Stimulated activated CD4-positive, alpha-beta T cell treated with anti-CD3 and anti-CD28 coated beads, Interleukin-2, amount 100 ng/mL, for 4 hours (primary cell): ENCODE measurements at regions not wholly inside any gene's neighbourhood (a gene's known extent, or its start where the extent isn't known, plus 50 kb on each side); places are given as distances from the start of the nearest gene placed in this dataset.
"Not testable (repeated sequence)": the region's sequence is repeated elsewhere in the genome, so short reads cannot be mapped to it uniquely, and the experiment has no call there.

ENCODE experiments used
- DNase-seq: peaks from one replicate; pipeline ENCODE4 v3.0.0-alpha.2; 2020; ENCODE audit warnings: low read depth

DNA sequence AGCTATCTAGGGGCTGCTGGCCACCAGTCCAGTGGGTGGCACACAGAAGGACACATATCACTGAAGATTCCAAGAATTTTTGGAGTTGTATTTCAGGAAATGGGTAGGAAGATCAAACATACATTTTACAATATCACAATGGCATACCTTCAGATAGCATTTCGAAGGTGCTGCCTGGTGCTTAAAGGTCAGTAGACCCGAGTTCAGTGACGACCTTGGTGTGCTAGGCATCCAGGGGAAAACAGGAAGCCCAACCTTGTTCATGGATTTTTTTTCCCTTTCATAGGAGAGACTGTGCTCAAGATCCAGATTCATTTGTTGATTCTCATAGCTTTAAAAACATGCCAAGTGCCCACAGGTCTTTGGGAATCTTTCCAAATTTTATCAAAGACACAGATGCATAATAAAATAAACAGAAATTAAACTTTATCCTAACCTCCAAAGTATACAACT, 51.0 kb upstream of the RCBTB2 start:
- no peak for DNase-seq

DNA sequence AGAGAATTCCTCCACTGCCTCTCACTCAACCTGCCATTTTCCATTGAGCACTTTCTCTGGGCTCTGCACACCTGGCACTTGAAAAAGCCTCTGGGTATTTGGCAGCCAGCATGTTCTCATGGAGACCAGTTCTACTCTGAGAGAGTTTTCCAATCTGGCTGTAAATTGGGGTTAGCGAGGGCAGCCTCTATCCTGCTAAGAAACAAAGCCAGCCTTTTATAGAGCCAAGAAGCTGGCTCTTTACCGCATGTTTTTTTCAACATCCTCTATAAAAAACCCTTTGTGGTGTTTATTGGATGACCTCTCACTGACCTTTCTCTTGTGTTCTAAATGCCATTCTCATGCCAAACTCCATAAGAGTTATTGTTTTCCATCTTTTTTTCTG, 52.6 kb upstream of the RCBTB2 start:
- no peak for DNase-seq

DNA sequence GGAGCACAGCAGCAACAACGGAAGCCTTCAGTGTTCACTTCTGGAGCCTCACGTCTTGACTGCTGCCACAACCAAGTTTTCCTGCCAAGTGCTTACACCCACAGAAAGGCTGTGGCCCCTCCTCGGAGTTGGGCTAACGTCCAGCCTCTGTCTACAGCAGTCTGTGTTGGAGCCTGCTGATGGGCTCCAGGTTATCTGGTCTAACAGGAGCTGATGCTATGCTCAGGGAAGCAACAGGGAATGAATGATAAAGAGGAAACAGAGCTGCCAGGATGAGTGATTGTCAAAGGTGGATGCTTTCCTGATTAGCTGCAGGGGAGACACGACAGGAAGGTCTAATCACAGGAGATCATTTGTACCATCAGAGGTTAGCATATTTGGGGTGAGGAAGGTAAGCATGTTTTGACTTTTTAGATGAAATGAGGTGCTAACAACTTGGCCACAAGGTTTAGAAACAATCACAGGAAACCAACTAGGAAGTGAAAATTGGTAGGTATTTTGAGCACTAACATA, 53.8 kb upstream of the RCBTB2 start:
- DNase-seq, result no peak

DNA sequence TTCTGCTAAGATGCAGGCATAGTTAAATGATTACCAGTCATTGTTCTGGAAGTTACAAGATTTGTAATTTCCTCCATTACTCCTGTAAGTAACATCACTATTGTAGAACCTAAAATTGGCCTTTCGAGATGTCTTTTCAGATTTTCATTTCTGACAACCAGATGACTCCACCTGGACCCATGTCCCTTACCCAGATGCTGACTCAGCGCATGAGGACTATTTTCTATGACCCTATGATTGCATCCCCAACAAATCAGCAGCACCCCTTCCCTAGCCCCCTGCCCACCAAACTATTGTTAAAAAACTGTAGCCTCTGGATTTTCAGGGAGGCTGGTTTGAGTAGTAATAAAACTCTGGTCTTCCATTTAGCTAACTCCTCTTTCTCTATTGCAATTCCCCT, 55.2 kb upstream of the RCBTB2 start:
- DNase-seq, result no peak

DNA sequence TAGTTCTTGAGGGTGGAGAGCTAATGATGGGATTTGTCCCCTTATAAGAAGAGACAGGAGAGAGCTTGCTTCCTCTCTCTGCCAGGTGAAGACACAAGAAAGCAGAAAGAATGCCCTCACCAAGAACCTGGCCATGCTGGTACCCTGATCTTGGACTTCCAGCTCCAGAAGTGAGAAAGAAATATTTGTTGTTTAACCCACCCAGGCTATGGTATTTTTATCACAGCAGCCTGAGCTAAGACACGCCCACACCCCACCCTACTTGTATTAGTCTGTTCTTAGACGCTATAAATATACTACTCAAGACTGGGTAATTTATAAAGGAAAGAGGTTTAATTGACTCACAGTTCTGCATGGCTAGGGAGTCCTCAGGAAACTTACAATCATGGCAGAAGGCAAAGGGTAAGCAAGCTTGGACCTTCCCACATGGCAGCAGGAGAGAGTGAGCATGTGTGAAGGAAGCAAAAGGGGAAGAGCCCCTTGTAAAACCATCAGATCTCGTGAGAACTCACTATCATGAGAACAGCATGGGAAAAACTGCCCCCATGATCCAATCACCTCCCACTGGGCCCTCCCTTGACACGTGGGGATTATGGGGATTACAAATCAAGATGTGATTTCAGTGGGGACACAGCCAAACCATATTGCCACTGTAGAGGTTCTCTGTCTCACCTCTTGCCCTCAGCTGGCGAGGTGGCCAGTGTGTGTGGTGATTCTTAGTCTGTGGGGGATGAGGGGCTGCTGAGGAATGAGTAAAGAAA, 57.4 kb upstream of the RCBTB2 start:
- DNase-seq, result no peak

DNA sequence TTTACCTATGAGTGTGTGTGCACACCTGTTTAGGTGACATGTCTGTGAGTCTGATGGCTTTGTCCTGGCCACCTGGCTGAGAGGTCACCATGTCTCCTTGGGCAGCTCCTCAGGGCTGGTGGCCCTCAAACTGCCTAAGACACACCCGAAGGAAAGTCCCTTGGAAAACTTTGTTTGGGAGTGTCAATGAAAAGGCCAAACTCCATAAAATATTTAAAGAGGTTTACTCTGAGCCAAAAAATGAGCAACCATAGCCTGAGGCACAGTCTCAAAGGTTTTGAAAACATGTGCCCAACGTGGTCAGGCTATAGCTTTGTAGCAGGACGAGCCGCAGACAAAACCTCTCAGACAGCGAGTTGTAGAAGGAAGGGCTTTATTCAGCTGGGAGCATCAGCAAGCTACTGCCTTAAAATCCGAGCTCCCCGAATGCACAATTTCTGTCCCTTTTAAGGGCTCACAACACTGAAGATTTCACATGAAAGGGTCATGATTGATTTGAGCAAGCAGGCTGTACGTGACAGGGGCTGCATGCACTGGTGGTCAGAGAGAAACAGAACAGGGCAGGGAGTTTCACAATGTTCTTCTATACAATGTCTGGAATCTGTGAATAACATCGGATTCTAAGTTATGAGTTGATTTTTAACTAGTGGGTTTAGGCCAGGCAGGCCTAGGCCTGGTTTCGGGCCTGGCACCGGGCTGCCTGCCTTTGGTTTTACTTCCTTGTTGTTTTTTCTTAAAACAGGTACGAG, 58.4 kb upstream of the RCBTB2 start:
- not testable (repeated sequence) for DNase-seq

DNA sequence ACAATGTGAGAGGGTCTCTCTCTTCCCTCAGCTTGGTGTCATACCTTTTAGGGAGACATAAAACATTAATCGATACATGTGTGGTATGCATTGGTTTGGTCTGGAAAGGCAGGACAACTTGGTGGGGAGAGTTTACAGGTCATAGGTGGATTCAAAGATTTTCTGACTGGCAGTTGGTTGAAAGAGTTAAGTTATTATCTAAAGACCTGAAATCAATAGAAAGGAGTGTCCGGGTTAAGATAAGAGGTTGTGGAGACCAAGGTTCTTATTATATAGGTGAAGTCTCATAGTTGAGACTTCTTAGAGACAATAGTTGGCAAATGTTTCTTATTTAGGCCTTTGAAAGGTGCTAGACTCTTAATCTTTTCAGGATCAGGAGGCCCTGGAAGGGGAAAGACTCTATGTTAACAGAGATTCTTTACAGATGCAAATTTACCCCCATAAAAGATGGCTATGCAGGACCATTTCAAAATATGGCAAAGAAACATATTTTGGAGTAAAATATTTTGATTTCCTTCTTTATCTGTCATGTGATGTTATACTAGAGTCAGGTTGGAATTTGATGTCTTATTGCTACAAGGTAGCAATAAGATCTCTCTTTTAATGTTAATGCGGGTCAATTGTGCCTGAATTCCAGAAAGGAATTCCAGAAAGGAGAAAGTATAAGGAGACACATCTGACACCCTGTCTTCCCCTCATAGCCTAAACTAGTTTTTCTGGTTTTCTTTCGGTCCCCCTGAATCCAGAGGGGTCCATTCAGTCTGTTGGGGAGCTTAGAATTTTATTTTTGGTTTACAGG, 59.2 kb upstream of the RCBTB2 start:
- no peak for DNase-seq

DNA sequence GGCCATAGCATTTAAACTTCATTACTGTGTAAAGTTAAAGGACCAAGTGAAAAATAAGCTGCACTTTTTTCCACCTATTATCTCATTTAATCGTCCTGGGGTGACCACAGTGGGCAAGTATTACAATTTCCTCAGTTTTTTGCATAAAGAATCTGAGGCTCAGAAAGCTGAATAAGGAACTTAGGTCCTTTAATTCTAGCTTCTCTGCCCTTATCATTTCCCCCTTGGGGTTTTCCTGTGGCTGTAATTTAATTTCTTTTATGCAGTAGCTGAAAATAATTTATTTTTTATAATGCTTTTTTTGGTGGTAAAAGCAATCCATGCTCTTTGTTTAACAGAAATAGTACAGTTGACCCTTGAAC, 59.8 kb upstream of the RCBTB2 start:
- no peak for DNase-seq

DNA sequence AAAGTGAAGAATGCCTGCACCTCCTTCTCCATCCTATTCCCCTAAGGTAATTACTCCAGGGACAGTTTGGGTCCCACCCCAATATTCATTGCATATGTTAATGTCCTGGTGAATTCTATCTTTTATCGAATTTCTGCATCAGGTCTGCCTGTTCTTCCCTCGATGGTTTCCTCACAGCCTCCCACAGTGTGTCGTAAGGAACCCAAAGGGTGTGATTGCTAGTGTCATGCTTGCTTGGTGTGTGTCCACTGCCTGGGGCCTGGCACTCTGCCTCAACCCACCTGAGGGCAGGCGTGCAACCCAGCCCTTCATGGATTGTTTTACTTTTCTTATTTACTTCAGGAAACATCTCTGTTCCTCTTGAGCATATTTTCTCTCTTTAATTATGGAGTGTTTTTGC, 60.2 kb upstream of the CYSLTR2 start:
- no peak for DNase-seq

DNA sequence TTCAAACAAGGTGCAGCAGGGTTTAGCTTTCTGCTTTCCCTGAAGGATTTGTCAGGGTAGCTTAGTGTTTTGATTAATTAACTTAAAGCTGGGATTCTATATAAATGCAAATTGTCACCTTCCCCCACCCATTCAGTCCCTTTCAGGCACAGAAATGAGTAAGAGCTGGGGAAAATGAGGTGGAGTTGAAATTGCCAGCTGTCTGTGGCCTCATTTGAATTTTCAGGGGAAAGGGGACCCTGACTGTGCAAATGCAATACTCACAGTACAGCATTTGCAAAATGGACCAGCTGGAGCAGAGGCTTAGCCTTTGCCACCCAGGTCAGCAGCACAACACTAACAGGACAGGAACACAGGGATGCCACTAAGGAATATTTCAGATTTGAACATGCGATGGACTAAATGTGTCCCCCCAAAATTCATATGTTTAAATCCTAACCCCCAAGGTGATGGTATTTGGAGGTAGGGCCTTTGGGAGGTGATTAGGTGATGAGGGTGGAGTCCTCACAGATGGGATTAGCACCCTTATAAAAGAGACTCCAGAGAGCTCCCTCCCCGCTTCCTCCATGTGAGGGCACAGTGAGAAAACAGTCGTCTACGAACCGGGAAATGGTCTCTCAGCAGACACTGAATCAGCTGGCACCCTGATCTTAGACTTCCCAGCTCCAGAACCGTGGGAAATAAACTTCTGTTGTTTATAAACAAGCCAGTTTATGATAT, 59.5 kb upstream of the CYSLTR2 start:
- DNase-seq, result no peak

DNA sequence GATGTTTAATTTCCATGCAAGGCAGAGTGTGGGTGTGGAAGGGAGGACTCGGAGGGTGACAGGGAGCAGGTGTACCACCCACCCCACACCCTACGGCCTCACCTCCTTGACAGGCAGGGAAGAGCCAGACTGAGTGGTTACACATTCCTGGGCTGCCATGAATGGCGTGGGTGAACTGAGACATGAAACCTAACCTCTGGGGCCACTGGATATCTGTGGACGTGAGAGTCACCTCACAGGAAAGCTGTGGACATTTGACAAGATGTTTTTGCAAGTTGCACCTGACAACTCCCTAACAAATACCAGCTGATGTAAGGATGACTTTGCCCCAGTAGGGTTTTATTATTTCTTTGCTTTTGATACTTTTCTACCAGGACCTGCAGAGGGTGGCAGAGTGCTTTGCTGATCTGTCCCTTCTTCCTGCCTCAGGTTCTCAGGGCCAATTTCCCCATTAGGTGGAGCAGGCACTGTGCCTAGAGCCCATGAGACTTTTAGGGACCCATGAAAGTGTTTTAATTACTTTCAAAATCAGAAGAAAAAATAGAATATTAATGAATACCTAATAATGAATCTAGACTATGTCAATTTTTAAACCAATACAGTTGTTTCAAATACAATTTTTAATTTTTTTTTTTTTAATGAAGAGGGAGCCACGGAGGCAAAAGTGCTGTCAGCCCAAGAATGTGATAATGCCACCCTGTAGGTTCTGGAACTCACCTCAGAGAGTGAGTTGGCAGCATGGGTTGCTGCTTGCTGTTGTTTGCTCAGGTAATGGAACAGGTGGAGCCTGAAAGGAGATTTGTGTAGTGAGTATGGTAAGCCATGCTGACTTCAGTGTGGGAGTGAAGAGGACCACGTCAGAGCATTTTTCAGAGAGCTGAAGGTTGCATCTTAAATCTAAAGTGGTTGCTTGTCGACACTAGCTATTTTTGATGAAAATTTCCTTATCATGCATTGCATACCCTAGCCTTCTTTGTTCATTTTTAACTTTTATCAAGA, 58.0 kb upstream of the CYSLTR2 start:
- peak; percentile 39 for DNase-seq

DNA sequence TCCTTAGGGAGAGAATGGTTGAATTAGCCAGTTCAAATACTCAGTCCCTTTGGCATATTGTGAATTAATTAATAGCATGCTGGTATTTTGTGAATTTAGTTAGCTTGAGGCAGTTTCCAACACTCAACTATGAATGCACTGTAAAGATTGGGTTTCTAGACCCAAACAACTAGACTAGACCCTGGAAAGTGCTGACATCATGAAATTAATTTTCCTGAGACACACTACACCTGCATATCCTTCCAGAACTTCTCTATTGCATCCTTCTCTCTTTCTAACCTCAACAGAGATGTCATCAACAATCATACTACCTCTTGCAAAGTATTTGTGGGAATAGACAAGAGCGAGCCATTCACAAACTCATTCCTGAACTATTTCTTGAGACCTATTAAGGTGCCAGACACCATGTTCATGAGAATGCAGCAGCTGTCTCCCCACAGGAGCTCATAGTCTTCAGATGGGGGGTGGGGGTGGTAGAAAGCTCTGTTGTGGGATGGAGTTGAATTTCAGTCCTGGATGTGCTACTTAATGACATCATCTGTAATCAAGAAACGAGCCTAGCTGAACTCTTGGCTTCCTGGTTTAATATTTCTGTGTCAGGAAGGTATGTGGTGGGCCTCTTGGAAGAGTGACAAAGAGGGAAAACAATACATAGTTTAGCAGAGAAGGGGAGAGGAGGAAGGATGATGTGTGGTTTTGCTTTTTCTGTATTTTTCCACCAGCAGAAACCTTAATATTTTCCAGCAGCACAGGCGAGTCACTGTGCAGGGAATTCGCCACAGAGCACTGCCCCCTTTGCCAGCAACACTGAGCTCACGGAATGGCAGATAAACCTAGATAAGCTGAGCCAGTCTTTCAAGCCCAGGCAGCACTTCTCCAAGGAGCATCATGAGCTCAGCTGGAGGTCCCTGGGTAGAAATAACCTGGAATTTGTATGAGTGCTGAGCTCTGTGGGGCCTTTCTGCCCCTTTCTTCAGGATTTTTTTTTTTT, 53.1 kb upstream of the CYSLTR2 start:
- DNase-seq, result no peak

DNA sequence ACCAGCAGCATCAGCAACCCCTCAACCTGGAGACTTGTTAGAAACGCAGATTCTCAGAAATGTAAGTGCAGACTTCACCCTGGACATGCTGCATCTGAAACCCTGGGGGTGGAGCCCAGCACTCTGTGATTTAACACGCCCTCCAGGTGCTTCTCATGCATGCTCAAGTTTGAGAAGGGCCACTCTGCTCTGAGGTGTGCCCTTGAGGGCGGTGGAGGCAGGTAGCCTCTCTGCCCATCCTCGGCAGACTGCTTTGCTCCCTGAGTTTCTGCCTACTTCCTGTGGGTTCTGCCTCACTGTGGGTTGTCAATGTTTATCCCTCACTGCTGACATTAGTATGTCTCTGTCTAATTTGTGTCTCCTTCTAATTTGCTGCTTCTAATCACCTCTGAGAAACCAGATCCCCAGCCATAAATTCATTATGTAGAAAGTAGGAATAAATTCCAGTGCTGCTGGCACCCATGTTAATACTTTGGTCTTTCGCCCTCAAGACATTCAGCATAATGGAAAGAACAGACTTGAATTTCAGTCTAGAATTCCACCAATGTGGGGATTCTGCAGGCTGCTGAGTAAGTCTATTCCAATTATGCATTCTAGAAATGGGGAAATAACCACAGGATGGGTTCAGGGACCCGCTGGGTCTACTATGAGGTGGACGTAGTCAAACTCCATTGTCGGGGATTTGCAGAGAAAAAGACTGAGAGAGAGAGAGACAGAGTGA, 51.3 kb upstream of the CYSLTR2 start:
- no peak for DNase-seq

DNA sequence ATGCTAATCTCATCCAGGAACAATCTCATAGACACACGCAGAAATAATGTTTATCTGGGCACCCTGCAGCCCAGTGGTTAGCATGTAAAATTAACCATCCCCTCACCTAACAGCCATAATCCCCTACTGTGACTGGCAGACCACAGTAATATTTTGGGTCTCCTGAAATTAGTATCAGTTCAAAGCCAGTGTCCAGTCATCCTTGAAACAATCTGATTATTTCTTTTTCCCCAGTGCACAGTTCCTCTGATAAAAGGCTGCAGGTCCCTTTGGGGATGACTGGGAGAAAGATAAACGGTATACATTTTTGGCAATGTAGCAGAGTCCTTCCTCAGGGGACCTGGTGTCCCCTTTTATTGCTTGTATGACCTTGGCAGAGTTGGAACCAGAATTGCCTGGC, 50.4 kb upstream of the CYSLTR2 start:
- DNase-seq, result no peak
